Hepatocyte (in vitro differentiated cells): ENCODE measurements at regions not wholly inside any gene's neighbourhood (a gene's known extent, or its start where the extent isn't known, plus 50 kb on each side); places are given as distances from the start of the nearest gene placed in this dataset.

Experiments used
- DNase-seq: peaks from one replicate; pipeline ENCODE4 v3.0.0-alpha.2; 2016; ENCODE audit warnings: low spot score
- H2AFZ ChIP-seq: fragments of 200-600 bp; sonication (generic); 2 replicates; pipeline ENCODE4 v1.6.0; 2016; ENCODE audit warnings: antibody characterized with exemption, mild to moderate bottlenecking
- H3K27ac ChIP-seq: fragments of 200-600 bp; sonication (generic); 2 replicates; pipeline ENCODE4 v1.5.1; 2016; ENCODE audit warnings: mild to moderate bottlenecking
- H3K27me3 ChIP-seq: fragments of 200-600 bp; sonication (generic); 2 replicates; pipeline ENCODE4 v1.6.1; 2016
- H3K36me3 ChIP-seq: fragments of 200-600 bp; sonication (generic); replicated peaks from 2 replicates; pipeline ENCODE4 v1.5.1; 2016; ENCODE audit warnings: low read depth; ENCODE audit not compliant: insufficient read depth
- H3K4me1 ChIP-seq: fragments of 200-600 bp; sonication (generic); 2 replicates; pipeline ENCODE4 v1.5.1; 2016; ENCODE audit warnings: mild to moderate bottlenecking, moderate library complexity; ENCODE audit not compliant: insufficient read depth
- H3K4me2 ChIP-seq: fragments of 200-600 bp; sonication (generic); 2 replicates; pipeline ENCODE4 v1.6.0; 2016
- H3K4me3 ChIP-seq: fragments of 200-600 bp; sonication (generic); 2 replicates; pipeline ENCODE4 v1.5.1; 2016; ENCODE audit warnings: mild to moderate bottlenecking
- H3K79me2 ChIP-seq: fragments of 200-600 bp; sonication (generic); 2 replicates; pipeline ENCODE4 v1.6.0; 2017; ENCODE audit warnings: mild to moderate bottlenecking
- H3K9me2 ChIP-seq: fragments of 200-600 bp; sonication (generic); replicated peaks from 2 replicates; pipeline ENCODE4 v1.6.0; 2017; ENCODE audit warnings: mild to moderate bottlenecking; ENCODE audit not compliant: insufficient read depth
- H3K9me3 ChIP-seq: fragments of 200-600 bp; sonication (generic); 2 replicates; pipeline ENCODE4 v1.5.1; 2016; ENCODE audit warnings: low read depth, mild to moderate bottlenecking
- H4K20me1 ChIP-seq: fragments of 200-600 bp; sonication (generic); 2 replicates; pipeline ENCODE4 v1.6.0; 2016; ENCODE audit warnings: mild to moderate bottlenecking; ENCODE audit not compliant: insufficient read depth, poor library complexity, severe bottlenecking
- EZH2 ChIP-seq: fragments of 200-600 bp; sonication (generic); IDR thresholded peaks from 2 replicates; pipeline ENCODE4 v1.6.1; 2016; ENCODE audit warnings: antibody characterized with exemption, mild to moderate bottlenecking, borderline replicate concordance
- EZH2phosphoT487 ChIP-seq: fragments of 200-600 bp; sonication (generic); IDR thresholded peaks from one replicate; pipeline ENCODE4 v1.6.1; 2018; ENCODE audit warnings: antibody characterized with exemption, mild to moderate bottlenecking, low read depth, moderate library complexity; ENCODE audit not compliant: unreplicated experiment, severe bottlenecking
- WGBS: methylation state at CpG from one replicate; pipeline ENCODE4 v1.1.6; 2016; ENCODE audit warnings: low lambda C conversion rate; ENCODE audit errors: missing lambda C conversion rate; 5-methylcytosine and 5-hydroxymethylcytosine counted together
- TF ChIP-seq, protein P1 (sequence below): fragments of 200-600 bp; sonication (generic); IDR thresholded peaks from 2 replicates; pipeline ENCODE4 v1.5.1; 2016; ENCODE audit warnings: antibody characterized with exemption, mild to moderate bottlenecking; ENCODE audit not compliant: poor library complexity

DNA sequence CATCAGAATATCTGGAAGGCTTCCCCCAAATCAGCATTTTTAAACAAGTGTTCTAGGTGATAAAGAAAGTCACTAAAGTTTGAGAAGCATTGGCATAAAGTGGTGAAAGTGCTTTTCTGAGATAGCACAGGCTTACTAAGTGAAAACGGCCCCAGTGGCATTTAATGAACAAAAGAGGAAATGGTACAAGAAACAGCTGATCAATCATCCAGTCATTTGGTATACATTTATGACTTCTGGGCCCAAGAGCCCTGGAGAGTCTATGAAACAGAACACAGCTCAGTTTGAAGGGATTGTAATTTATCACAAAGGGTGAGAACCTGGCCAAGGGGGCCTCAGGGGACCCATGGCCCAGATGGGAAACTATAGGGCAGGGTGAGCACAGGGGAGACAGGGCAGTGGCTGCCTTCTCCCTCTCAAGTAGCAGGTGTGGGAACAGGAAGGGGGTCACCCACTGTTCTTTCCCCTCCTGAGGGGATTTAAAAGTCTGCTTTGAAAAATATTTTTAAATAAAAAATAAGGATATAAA, 265.5 kb upstream of the ROPN1 start:
- Histone ChIP-seq H3K4me3 (no peak overlapping the region), H3K4me2 (no peak overlapping the region), H3K27ac (no peak overlapping the region), H3K27me3 (no peaks in the 10 kb centered on the region), H3K36me3 (no peaks in the 10 kb centered on the region), H4K20me1 (no peaks in the 10 kb centered on the region), H3K9me2 (no peaks in the 10 kb centered on the region), H3K4me1 (peaks cover 13% of the 10 kb centered on the region), H2AFZ (no peak overlapping the region), H3K9me3 (no peaks in the 10 kb centered on the region), H3K79me2 (no peaks in the 10 kb centered on the region)
- DNase-seq = no peak
- 0% methylated on average over 1 of the region's 1 CpG for WGBS
- TF ChIP-seq EZH2 (no peak), EZH2phosphoT487 (no peak)
- TF ChIP-seq, protein P1, sequence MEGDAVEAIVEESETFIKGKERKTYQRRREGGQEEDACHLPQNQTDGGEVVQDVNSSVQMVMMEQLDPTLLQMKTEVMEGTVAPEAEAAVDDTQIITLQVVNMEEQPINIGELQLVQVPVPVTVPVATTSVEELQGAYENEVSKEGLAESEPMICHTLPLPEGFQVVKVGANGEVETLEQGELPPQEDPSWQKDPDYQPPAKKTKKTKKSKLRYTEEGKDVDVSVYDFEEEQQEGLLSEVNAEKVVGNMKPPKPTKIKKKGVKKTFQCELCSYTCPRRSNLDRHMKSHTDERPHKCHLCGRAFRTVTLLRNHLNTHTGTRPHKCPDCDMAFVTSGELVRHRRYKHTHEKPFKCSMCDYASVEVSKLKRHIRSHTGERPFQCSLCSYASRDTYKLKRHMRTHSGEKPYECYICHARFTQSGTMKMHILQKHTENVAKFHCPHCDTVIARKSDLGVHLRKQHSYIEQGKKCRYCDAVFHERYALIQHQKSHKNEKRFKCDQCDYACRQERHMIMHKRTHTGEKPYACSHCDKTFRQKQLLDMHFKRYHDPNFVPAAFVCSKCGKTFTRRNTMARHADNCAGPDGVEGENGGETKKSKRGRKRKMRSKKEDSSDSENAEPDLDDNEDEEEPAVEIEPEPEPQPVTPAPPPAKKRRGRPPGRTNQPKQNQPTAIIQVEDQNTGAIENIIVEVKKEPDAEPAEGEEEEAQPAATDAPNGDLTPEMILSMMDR = no peak

- no peak overlapping the region for H3K4me2 ChIP-seq
- H3K36me3 ChIP-seq = no peaks in the 10 kb centered on the region
- DNase-seq = no peak
- no peak overlapping the region for H3K4me3 ChIP-seq
- H3K4me1 ChIP-seq = peaks cover 13% of the 10 kb centered on the region
- H4K20me1 ChIP-seq = no peaks in the 10 kb centered on the region
- no peaks in the 10 kb centered on the region for H3K9me3 ChIP-seq
- WGBS = 44% methylated on average over 3 of the region's 3 CpGs
- no peaks in the 10 kb centered on the region for H3K27me3 ChIP-seq
- no peaks in the 10 kb centered on the region for H3K79me2 ChIP-seq
- H3K9me2 ChIP-seq = no peaks in the 10 kb centered on the region
- H2AFZ ChIP-seq = no peak overlapping the region
- no peak overlapping the region for H3K27ac ChIP-seq
- TF ChIP-seq, protein P1 = no peak
- no peak for TF ChIP-seq EZH2
- no peak for TF ChIP-seq EZH2phosphoT487
Measured at GRCh38 chr3:124258057-124258500, 266.2 kb upstream of the ROPN1 start.

- Histone ChIP-seq H3K9me2 (no peaks in the 10 kb centered on the region), H3K36me3 (no peaks in the 10 kb centered on the region), H3K4me1 (peaks cover 13% of the 10 kb centered on the region), H3K27ac (no peak overlapping the region), H3K27me3 (no peaks in the 10 kb centered on the region), H3K9me3 (no peaks in the 10 kb centered on the region), H3K4me3 (no peak overlapping the region), H3K4me2 (no peak overlapping the region), H3K79me2 (no peaks in the 10 kb centered on the region), H2AFZ (no peak overlapping the region), H4K20me1 (no peaks in the 10 kb centered on the region)
- DNase-seq = no peak
- WGBS = 87% methylated on average over 1 of the region's 1 CpG
- TF ChIP-seq EZH2phosphoT487 (no peak), EZH2 (no peak)
- TF ChIP-seq, protein P1 = no peak
Measured at GRCh38 chr3:124260206-124260915, 268.4 kb upstream of the ROPN1 start.
